ENCODE measurements at regions not wholly inside any gene's neighbourhood (a gene's known extent, or its start where the extent isn't known, plus 50 kb on each side); places are given as distances from the start of the nearest gene placed in this dataset.

DNA sequence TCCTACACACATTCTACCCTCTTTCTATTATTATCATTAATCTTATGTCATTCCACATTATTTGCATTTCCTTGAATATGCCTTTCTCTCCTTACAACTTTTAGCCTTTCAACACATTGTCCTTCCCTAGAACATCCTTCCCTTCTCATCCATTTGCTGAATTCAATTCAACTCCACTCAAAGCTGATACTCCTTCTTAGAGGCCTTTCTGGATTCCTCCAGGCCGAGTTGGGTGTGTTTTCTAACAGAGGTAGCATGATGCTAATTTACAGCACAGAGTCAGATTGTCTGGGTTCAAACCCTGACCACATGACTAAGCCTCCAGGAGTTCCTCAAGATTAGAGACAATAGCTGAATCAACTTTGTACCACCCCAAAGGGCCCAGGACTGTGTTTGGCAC, 63.4 kb upstream of the IL12A start:
- Histone ChIP-seq H3K27me3 (ENCODE audit: insufficient read depth) (no peaks in the 10 kb centered on the region), H3K4me1 (ENCODE audit: control insufficient read depth in 1 of 2, insufficient read depth in 2 of 2, low read depth in 1 of 2, low read length in 1 of 2) (peaks cover 7 to 20% of the 10 kb centered on the region in 2 experiments; a peak in 2 of 4 replicates), H3K4me2 (no peak overlapping the region), H3F3A (replicated peaks; ENCODE audit: insufficient read depth) (peaks cover 23% of the 10 kb centered on the region), H3K9me2 (no peaks in the 10 kb centered on the region), H2AFZ (ENCODE audit: low read depth) (no peak overlapping the region), H3K9me3 (no peaks in the 10 kb centered on the region), H3K9ac (no peak overlapping the region), H3K27ac (ENCODE audit: low read depth in 2 of 2, low read length in 1 of 2) (no peak overlapping the region), H3K79me2 (ENCODE audit: insufficient read depth) (no peaks in the 10 kb centered on the region), H3K4me3 (ENCODE audit: low read depth in 2 of 2, low read length in 1 of 2) (no peak overlapping the region), H3K36me3 (replicated peaks in 1 of 2; ENCODE audit: control insufficient read depth in 1 of 2, insufficient read depth in 2 of 2, low read length in 1 of 2) (no peaks in the 10 kb centered on the region), H4K20me1 (ENCODE audit: insufficient read depth) (no peaks in the 10 kb centered on the region)
- POLR2A ChIA-PET = no interaction called here
- TF ChIP-seq GABPA (IDR thresholded peaks at IDR 0.05; ENCODE audit: low read depth) (no peak), RCOR1 (IDR thresholded peaks at IDR 0.05; ENCODE audit: low read length) (no peak), FOXJ3 (CRISPR knock-in tag; IDR thresholded peaks at IDR 0.05) (no peak), FOXM1 (IDR thresholded peaks at IDR 0.05; ENCODE audit: low read depth) (no peak), RXRA (IDR thresholded peaks at IDR 0.05; ENCODE audit: borderline replicate concordance, low read depth) (no peak), TCF12 (IDR thresholded peaks at IDR 0.05) (no peak), EZH2phosphoT487 (IDR thresholded peaks at IDR 0.05; ENCODE audit: borderline replicate concordance, low read depth) (no peak), SMC3 (IDR thresholded peaks at IDR 0.05; ENCODE audit: low read depth, low read length) (no peak), RFX5 (IDR thresholded peaks at IDR 0.05; ENCODE audit: low read length) (no peak), ELF1 (IDR thresholded peaks at IDR 0.05) (no peak), POLR2AphosphoS5 (IDR thresholded peaks at IDR 0.05; ENCODE audit: low read depth, low read length) (no peak), MEF2A (IDR thresholded peaks at IDR 0.05; ENCODE audit: borderline replicate concordance, low read depth) (no peak), CHD2 (IDR thresholded peaks at IDR 0.05; ENCODE audit: low read length, partially characterized antibody) (no peak), EP300 (IDR thresholded peaks at IDR 0.05; ENCODE audit: borderline replicate concordance in 1 of 2, low read depth in 1 of 2, low read length in 1 of 2) (no peak), TEAD4 (IDR thresholded peaks at IDR 0.05; ENCODE audit: borderline replicate concordance, insufficient read depth) (no peak), JUND (IDR thresholded peaks at IDR 0.05) (no peak)
- TF ChIP-seq, protein P1, sequence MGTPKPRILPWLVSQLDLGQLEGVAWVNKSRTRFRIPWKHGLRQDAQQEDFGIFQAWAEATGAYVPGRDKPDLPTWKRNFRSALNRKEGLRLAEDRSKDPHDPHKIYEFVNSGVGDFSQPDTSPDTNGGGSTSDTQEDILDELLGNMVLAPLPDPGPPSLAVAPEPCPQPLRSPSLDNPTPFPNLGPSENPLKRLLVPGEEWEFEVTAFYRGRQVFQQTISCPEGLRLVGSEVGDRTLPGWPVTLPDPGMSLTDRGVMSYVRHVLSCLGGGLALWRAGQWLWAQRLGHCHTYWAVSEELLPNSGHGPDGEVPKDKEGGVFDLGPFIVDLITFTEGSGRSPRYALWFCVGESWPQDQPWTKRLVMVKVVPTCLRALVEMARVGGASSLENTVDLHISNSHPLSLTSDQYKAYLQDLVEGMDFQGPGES (IDR thresholded peaks at IDR 0.05; ENCODE audit: low read depth, low read length) = no peak
- TF ChIP-seq, protein P2, sequence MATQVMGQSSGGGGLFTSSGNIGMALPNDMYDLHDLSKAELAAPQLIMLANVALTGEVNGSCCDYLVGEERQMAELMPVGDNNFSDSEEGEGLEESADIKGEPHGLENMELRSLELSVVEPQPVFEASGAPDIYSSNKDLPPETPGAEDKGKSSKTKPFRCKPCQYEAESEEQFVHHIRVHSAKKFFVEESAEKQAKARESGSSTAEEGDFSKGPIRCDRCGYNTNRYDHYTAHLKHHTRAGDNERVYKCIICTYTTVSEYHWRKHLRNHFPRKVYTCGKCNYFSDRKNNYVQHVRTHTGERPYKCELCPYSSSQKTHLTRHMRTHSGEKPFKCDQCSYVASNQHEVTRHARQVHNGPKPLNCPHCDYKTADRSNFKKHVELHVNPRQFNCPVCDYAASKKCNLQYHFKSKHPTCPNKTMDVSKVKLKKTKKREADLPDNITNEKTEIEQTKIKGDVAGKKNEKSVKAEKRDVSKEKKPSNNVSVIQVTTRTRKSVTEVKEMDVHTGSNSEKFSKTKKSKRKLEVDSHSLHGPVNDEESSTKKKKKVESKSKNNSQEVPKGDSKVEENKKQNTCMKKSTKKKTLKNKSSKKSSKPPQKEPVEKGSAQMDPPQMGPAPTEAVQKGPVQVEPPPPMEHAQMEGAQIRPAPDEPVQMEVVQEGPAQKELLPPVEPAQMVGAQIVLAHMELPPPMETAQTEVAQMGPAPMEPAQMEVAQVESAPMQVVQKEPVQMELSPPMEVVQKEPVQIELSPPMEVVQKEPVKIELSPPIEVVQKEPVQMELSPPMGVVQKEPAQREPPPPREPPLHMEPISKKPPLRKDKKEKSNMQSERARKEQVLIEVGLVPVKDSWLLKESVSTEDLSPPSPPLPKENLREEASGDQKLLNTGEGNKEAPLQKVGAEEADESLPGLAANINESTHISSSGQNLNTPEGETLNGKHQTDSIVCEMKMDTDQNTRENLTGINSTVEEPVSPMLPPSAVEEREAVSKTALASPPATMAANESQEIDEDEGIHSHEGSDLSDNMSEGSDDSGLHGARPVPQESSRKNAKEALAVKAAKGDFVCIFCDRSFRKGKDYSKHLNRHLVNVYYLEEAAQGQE (IDR thresholded peaks at IDR 0.05; ENCODE audit: low read depth, low read length) = no peak
- TF ChIP-seq, protein P3, sequence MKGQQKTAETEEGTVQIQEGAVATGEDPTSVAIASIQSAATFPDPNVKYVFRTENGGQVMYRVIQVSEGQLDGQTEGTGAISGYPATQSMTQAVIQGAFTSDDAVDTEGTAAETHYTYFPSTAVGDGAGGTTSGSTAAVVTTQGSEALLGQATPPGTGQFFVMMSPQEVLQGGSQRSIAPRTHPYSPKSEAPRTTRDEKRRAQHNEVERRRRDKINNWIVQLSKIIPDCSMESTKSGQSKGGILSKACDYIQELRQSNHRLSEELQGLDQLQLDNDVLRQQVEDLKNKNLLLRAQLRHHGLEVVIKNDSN (IDR thresholded peaks at IDR 0.05; ENCODE audit: borderline replicate concordance, low read depth) = no peak
- 76% methylated on average over 1 of the region's 1 CpG for WGBS (ENCODE audit: low lambda C conversion rate)
- DNase-seq = no peak
- CTCF ChIA-PET = interaction anchor here (0.6 kb wide), 1 partner anchor 64 kb away, joined by 3 read pairs; the partner anchor contains the start of gene IL12A
